ENCODE measurements at regions not wholly inside any gene's neighbourhood (a gene's known extent, or its start where the extent isn't known, plus 50 kb on each side); places are given as distances from the start of the nearest gene placed in this dataset.

DNA sequence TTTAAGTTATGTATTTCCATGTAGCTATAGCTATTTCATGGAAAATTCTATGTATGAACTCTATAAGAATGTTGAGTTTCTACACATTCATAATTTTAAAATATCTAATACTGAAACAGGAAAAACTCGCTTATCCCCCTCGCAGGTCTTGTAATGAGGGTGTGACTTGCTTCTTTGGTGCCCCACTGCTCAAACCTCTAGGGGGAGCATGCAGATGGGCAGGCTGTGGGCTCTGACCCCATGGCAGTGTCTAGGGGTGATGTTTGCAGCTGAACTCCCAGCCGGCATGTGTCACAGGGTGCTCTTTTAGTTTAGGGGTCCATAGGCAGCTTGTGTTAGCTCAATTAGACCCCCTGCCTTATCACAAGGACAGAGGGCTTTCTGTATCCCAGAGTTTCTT, 1825.7 kb upstream of the ADGRL3 start:
- TF ChIP-seq, protein P1, sequence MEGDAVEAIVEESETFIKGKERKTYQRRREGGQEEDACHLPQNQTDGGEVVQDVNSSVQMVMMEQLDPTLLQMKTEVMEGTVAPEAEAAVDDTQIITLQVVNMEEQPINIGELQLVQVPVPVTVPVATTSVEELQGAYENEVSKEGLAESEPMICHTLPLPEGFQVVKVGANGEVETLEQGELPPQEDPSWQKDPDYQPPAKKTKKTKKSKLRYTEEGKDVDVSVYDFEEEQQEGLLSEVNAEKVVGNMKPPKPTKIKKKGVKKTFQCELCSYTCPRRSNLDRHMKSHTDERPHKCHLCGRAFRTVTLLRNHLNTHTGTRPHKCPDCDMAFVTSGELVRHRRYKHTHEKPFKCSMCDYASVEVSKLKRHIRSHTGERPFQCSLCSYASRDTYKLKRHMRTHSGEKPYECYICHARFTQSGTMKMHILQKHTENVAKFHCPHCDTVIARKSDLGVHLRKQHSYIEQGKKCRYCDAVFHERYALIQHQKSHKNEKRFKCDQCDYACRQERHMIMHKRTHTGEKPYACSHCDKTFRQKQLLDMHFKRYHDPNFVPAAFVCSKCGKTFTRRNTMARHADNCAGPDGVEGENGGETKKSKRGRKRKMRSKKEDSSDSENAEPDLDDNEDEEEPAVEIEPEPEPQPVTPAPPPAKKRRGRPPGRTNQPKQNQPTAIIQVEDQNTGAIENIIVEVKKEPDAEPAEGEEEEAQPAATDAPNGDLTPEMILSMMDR (IDR thresholded peaks at IDR 0.05), result no peak
- TF ChIP-seq POLR2A (IDR thresholded peaks at IDR 0.05), result no peak

Data from lower leg skin (tissue), 3 donors.